OCI-LY3 (cell line): ENCODE measurements at regions not wholly inside any gene's neighbourhood (a gene's known extent, or its start where the extent isn't known, plus 50 kb on each side); places are given as distances from the start of the nearest gene placed in this dataset.

Source experiments
- H2AFZ ChIP-seq: fragments of 200-600, 300-600 bp; shearing (Covaris generic); 2 replicates; pipeline ENCODE4 v1.6.0; 2014; ENCODE audit warnings: antibody characterized with exemption, low read depth, low read length
- H3K27ac ChIP-seq: fragments of 200-600, 300-600 bp; sonication (generic); 2 replicates; pipeline ENCODE4 v1.5.1; 2014; ENCODE audit warnings: mild to moderate bottlenecking, low read length, moderate library complexity, mixed read lengths
- H3K27me3 ChIP-seq: fragments of 200-600, 300-600 bp; sonication (generic); 2 replicates; pipeline ENCODE4 v1.6.1; 2014; ENCODE audit warnings: low read depth, low read length, mixed read lengths
- H3K36me3 ChIP-seq: fragments of 200-600, 300-600 bp; sonication (generic); replicated peaks from 2 replicates; pipeline ENCODE3; 2014; ENCODE audit warnings: low read depth, low read length, mixed read lengths
- H3K4me1 ChIP-seq: fragments of 300-600, 200-600 bp; sonication (generic); 2 replicates; pipeline ENCODE4 v1.6.1; 2014; ENCODE audit warnings: low read length, mixed read lengths
- H3K4me2 ChIP-seq: fragments of 200-600, 300-600 bp; sonication (generic); 2 replicates; pipeline ENCODE4 v1.6.1; 2014; ENCODE audit warnings: low read length, mixed read lengths
- H3K4me3 ChIP-seq: fragments of 300-600, 200-600 bp; sonication (generic); 2 replicates; pipeline ENCODE4 v1.5.1; 2014; ENCODE audit warnings: antibody characterized with exemption, mild to moderate bottlenecking, low read length, moderate library complexity
- H3K79me2 ChIP-seq: fragments of 300-600, 200-600 bp; shearing (Covaris generic); 2 replicates; pipeline ENCODE4 v1.6.1; 2014; ENCODE audit warnings: mild to moderate bottlenecking, low read length, mixed read lengths
- H3K9ac ChIP-seq: fragments of 300-600, 200-600 bp; shearing (Covaris generic); 2 replicates; pipeline ENCODE4 v1.6.0; 2014; ENCODE audit warnings: mild to moderate bottlenecking, low read length, moderate library complexity
- H3K9me3 ChIP-seq: fragments of 200-600, 300-600 bp; shearing (Covaris generic); 2 replicates; pipeline ENCODE4 v1.6.1; 2014; ENCODE audit warnings: low read length, mixed read lengths; ENCODE audit not compliant: insufficient read depth
- H4K20me1 ChIP-seq: fragments of 200-600, 300-600 bp; sonication (generic); 2 replicates; pipeline ENCODE4 v1.6.1; 2016; ENCODE audit warnings: low read length, mixed read lengths; ENCODE audit not compliant: insufficient read depth
- CTCF ChIP-seq: fragments of 200-600, 300-600 bp; sonication (generic); IDR thresholded peaks from 2 replicates; pipeline ENCODE4 v1.5.1; 2014; ENCODE audit warnings: antibody characterized with exemption, low read length, low read depth
- EZH2phosphoT487 ChIP-seq: fragments of 200-600 bp; shearing (Covaris generic); IDR thresholded peaks from 2 replicates; pipeline ENCODE4 v1.6.1; 2018; ENCODE audit warnings: antibody characterized with exemption, mixed run types, low read depth

- Histone ChIP-seq H3K36me3 (no peaks in the 10 kb centered on the region), H3K27ac (no peak overlapping the region), H4K20me1 (no peaks in the 10 kb centered on the region), H3K4me3 (no peak overlapping the region), H3K4me1 (no peaks in the 10 kb centered on the region), H3K4me2 (no peak overlapping the region), H3K9me3 (no peaks in the 10 kb centered on the region), H3K9ac (no peak overlapping the region), H3K79me2 (no peaks in the 10 kb centered on the region), H2AFZ (no peak overlapping the region), H3K27me3 (no peaks in the 10 kb centered on the region)
- TF ChIP-seq CTCF: no peak
- TF ChIP-seq EZH2phosphoT487: no peak
Observed at GRCh38 chr3:77889616-77890015, 849.7 kb downstream of the ROBO2 start.

- H3K4me2 ChIP-seq: no peak overlapping the region
- H2AFZ ChIP-seq: no peak overlapping the region
- H3K4me1 ChIP-seq: no peaks in the 10 kb centered on the region
- 0 out of 2 replicates have a peak, but pooled peaks cover 5% of the 10 kb centered on the region for H3K9me3 ChIP-seq
- H3K36me3 ChIP-seq: no peaks in the 10 kb centered on the region
- H3K79me2 ChIP-seq: no peaks in the 10 kb centered on the region
- no peaks in the 10 kb centered on the region for H4K20me1 ChIP-seq
- no peak overlapping the region for H3K4me3 ChIP-seq
- TF ChIP-seq EZH2phosphoT487 (no peak), CTCF (no peak)
- H3K27me3 ChIP-seq: no peaks in the 10 kb centered on the region
- no peak overlapping the region for H3K27ac ChIP-seq
- H3K9ac ChIP-seq: no peak overlapping the region
Observed at GRCh38 chr3:77898621-77899020, 858.7 kb downstream of the ROBO2 start.

DNA sequence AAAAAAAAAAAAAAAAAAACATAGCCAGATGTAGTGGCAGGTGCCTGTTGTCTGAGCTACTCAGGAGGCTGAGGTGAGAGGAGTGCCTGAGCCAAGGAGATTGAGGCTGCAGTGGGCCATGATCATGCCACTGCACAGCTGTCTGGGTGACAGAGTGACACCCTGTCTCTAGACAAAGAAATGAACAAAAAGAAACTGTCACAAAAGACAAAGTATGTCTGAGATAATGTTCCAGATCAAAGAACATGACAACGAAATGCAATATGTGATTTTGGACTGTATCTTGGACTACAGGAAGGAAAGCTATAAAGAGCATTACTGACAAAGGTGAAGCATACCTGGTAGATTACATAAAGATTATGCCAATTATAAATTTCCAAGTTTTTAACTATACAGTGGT is 862.8 kb downstream of the ROBO2 start:
- H4K20me1 ChIP-seq: no peaks in the 10 kb centered on the region
- H3K4me1 ChIP-seq: no peaks in the 10 kb centered on the region
- no peak overlapping the region for H2AFZ ChIP-seq
- no peak overlapping the region for H3K4me3 ChIP-seq
- H3K27ac ChIP-seq: no peak overlapping the region
- TF ChIP-seq CTCF: no peak
- no peak for TF ChIP-seq EZH2phosphoT487
- no peaks in the 10 kb centered on the region for H3K27me3 ChIP-seq
- no peak overlapping the region for H3K4me2 ChIP-seq
- no peaks in the 10 kb centered on the region for H3K79me2 ChIP-seq
- H3K36me3 ChIP-seq: no peaks in the 10 kb centered on the region
- H3K9ac ChIP-seq: no peak overlapping the region
- H3K9me3 ChIP-seq: no peaks in the 10 kb centered on the region

DNA sequence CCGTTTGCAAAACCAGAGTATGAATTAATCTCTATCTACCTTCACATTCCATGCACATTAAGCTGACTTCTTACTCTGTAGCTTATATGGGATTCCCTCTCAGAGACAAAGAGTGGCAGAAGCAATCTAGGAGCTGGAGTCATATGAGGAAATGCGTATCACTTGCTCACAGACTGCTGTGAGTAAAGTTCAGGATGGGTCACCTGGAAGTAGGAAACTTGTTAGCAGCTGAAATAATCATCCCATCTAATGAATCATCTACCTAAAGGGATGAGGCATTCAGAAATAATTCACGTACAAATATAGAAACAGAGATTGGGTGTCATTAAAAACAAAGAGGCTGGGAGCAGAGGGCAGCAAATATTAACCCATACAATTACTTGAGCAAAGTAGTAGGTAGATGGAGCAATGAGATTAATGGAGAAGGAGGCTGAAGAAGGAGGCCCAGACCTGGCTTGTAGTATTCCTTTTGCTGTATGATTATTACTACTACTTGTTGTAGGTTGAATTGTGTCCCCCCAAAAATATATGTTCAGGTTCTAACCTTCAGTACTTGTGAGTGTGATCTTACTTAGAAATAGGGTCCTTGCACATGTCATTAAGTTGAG is 866.3 kb downstream of the ROBO2 start:
- Histone ChIP-seq H3K9me3 (no peaks in the 10 kb centered on the region), H4K20me1 (no peaks in the 10 kb centered on the region), H3K4me1 (no peaks in the 10 kb centered on the region), H3K36me3 (no peaks in the 10 kb centered on the region), H3K4me3 (no peak overlapping the region), H3K4me2 (no peak overlapping the region), H3K79me2 (no peaks in the 10 kb centered on the region), H3K9ac (no peak overlapping the region), H2AFZ (no peak overlapping the region), H3K27me3 (no peaks in the 10 kb centered on the region), H3K27ac (no peak overlapping the region)
- TF ChIP-seq EZH2phosphoT487: no peak
- no peak for TF ChIP-seq CTCF
